Mucosa of stomach (tissue), 1 donor: ENCODE measurements at regions not wholly inside any gene's neighbourhood (a gene's known extent, or its start where the extent isn't known, plus 50 kb on each side); places are given as distances from the start of the nearest gene placed in this dataset.

ENCODE experiments used
- H3K27me3 ChIP-seq: one replicate; pipeline ENCODE4 v1.7.0; 2013; ENCODE audit warnings: mild to moderate bottlenecking, low read length; ENCODE audit not compliant: control insufficient read depth, insufficient read depth
- H3K36me3 ChIP-seq: one replicate; pipeline ENCODE4 v1.7.0; 2013; ENCODE audit warnings: low read length; ENCODE audit not compliant: control insufficient read depth, insufficient read depth
- H3K4me1 ChIP-seq: one replicate; pipeline ENCODE4 v1.7.0; 2013; ENCODE audit warnings: mild to moderate bottlenecking, low read length; ENCODE audit not compliant: control insufficient read depth, insufficient read depth
- H3K4me3 ChIP-seq: one replicate; pipeline ENCODE4 v1.7.0; 2013; ENCODE audit warnings: low read length
- H3K9ac ChIP-seq: one replicate; pipeline ENCODE4 v1.7.0; 2013; ENCODE audit warnings: mild to moderate bottlenecking, low read length, moderate library complexity
- H3K9me3 ChIP-seq: one replicate; pipeline ENCODE4 v1.7.0; 2013; ENCODE audit warnings: mild to moderate bottlenecking, low read length, moderate library complexity; ENCODE audit not compliant: control insufficient read depth
- donor health status: Pancreatic carcinoma.

GRCh38 chr21:28227881-28228635 is 764.6 kb downstream of the LTN1 start:
- no peaks in the 10 kb centered on the region for H3K36me3 ChIP-seq
- H3K27me3 ChIP-seq, result no peaks in the 10 kb centered on the region
- H3K4me3 ChIP-seq, result no peak overlapping the region
- no peaks in the 10 kb centered on the region for H3K9me3 ChIP-seq
- no peak overlapping the region for H3K9ac ChIP-seq
- H3K4me1 ChIP-seq, result peaks cover 9% of the 10 kb centered on the region

- H3K9ac ChIP-seq, result no peak overlapping the region
- H3K36me3 ChIP-seq, result no peaks in the 10 kb centered on the region
- peaks cover 9% of the 10 kb centered on the region for H3K4me1 ChIP-seq
- no peaks in the 10 kb centered on the region for H3K27me3 ChIP-seq
- H3K9me3 ChIP-seq, result no peaks in the 10 kb centered on the region
- no peak overlapping the region for H3K4me3 ChIP-seq
Observed at GRCh38 chr21:28226563-28226962, 766.1 kb downstream of the LTN1 start.

GRCh38 chr21:28224191-28224726 is 768.4 kb downstream of the LTN1 start:
- Histone ChIP-seq H3K4me1 (peaks cover 5% of the 10 kb centered on the region), H3K4me3 (no peak overlapping the region), H3K36me3 (no peaks in the 10 kb centered on the region), H3K27me3 (no peaks in the 10 kb centered on the region), H3K9me3 (no peaks in the 10 kb centered on the region), H3K9ac (no peak overlapping the region)

DNA sequence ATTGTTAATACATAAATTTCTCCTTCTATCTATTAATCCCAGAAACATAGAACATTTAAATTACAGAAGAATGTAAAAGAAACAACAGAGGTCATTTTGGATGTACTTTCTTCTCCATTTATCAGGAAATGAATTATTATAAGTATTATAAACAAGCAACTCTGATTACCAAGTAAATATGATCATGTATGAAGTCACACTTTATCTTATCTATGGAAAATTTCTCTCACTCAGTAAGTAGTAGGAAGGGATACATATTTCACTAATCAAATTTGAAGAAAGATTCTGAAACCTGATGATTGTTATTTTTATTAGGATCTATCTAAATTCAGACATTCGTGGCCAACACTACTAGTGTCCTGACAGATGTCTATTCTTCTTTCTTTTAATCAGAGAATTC is 770.7 kb downstream of the LTN1 start:
- Histone ChIP-seq H3K4me1 (no peaks in the 10 kb centered on the region), H3K27me3 (no peaks in the 10 kb centered on the region), H3K36me3 (no peaks in the 10 kb centered on the region), H3K9ac (no peak overlapping the region), H3K9me3 (no peaks in the 10 kb centered on the region), H3K4me3 (no peak overlapping the region)

- Histone ChIP-seq H3K36me3 (no peaks in the 10 kb centered on the region), H3K27me3 (no peaks in the 10 kb centered on the region), H3K9ac (no peak overlapping the region), H3K4me3 (no peak overlapping the region), H3K9me3 (no peaks in the 10 kb centered on the region), H3K4me1 (no peaks in the 10 kb centered on the region)
Observed at GRCh38 chr21:28220680-28221079, 772.0 kb downstream of the LTN1 start.

- no peaks in the 10 kb centered on the region for H3K9me3 ChIP-seq
- no peak overlapping the region for H3K9ac ChIP-seq
- no peaks in the 10 kb centered on the region for H3K4me1 ChIP-seq
- no peaks in the 10 kb centered on the region for H3K27me3 ChIP-seq
- no peaks in the 10 kb centered on the region for H3K36me3 ChIP-seq
- no peak overlapping the region for H3K4me3 ChIP-seq
Observed at GRCh38 chr21:28216976-28217523, 775.6 kb downstream of the LTN1 start.

DNA sequence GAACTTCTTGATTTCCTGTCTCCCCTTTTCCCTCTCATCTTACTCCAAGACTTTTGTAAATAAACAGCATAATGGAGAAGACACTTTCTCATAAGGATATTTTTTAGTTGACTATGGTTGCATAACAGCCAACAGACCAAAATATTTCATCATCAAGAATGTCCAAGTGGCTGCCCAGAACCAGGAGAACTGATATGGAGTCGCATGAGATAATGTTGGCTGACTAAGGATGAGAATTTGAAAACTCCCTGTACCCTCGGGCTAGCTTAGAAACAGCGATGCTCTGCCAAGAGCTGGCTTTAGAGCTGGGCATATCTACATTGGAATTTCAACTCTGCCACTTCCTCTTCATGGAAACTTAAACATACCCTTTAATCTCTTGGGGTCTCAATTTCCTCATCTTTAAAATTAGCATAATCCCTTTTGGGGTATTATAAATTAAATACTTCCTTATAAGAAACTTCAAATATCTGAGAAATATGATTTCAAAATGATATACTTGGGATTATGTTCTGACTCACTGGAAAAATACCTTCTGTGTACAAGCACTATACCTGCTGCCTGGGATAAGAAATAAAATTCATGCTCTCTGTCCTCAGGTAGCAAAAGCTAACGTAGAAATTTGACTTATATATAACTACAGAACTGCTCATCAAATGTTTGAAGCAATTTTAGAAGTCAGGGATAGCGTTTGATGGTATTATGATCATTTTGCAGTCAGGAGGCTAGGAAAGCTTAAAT is 777.3 kb downstream of the LTN1 start:
- H3K9me3 ChIP-seq, result no peaks in the 10 kb centered on the region
- H3K4me1 ChIP-seq, result no peaks in the 10 kb centered on the region
- H3K27me3 ChIP-seq, result no peaks in the 10 kb centered on the region
- no peak overlapping the region for H3K4me3 ChIP-seq
- H3K36me3 ChIP-seq, result no peaks in the 10 kb centered on the region
- H3K9ac ChIP-seq, result no peak overlapping the region

GRCh38 chr21:28214786-28215185 is 777.9 kb downstream of the LTN1 start:
- H3K4me3 ChIP-seq, result no peak overlapping the region
- no peaks in the 10 kb centered on the region for H3K4me1 ChIP-seq
- no peaks in the 10 kb centered on the region for H3K36me3 ChIP-seq
- no peak overlapping the region for H3K9ac ChIP-seq
- no peaks in the 10 kb centered on the region for H3K27me3 ChIP-seq
- no peaks in the 10 kb centered on the region for H3K9me3 ChIP-seq

DNA sequence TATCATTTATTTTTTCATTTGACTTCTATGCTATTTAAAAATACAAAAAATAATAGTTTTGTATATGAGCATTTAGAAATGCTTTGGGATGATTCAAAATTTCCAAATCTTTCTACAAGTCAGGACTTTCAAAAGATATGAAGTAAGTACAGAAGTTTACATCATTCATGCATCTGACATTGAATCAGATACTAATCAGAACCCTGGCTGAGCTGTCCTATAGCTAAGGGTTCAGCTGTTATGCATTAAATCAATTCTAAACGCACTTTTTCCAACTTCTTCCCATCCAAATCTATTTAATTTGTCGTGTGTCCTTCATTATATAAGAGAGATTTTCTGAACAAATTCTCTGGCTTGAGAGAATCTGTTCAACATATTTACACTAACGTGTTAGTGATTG is 779.4 kb downstream of the LTN1 start:
- no peaks in the 10 kb centered on the region for H3K36me3 ChIP-seq
- no peaks in the 10 kb centered on the region for H3K27me3 ChIP-seq
- H3K4me1 ChIP-seq, result no peaks in the 10 kb centered on the region
- H3K9ac ChIP-seq, result no peak overlapping the region
- H3K9me3 ChIP-seq, result no peaks in the 10 kb centered on the region
- no peak overlapping the region for H3K4me3 ChIP-seq

- H3K4me1 ChIP-seq, result no peaks in the 10 kb centered on the region
- H3K36me3 ChIP-seq, result no peaks in the 10 kb centered on the region
- no peaks in the 10 kb centered on the region for H3K27me3 ChIP-seq
- H3K4me3 ChIP-seq, result no peak overlapping the region
- no peak overlapping the region for H3K9ac ChIP-seq
- H3K9me3 ChIP-seq, result no peaks in the 10 kb centered on the region
Observed at GRCh38 chr21:28212061-28212460, 780.6 kb downstream of the LTN1 start.

- no peak overlapping the region for H3K4me3 ChIP-seq
- H3K4me1 ChIP-seq, result no peaks in the 10 kb centered on the region
- H3K9me3 ChIP-seq, result no peaks in the 10 kb centered on the region
- no peaks in the 10 kb centered on the region for H3K27me3 ChIP-seq
- no peak overlapping the region for H3K9ac ChIP-seq
- H3K36me3 ChIP-seq, result no peaks in the 10 kb centered on the region
Observed at GRCh38 chr21:28207436-28208173, 785.1 kb downstream of the LTN1 start.

DNA sequence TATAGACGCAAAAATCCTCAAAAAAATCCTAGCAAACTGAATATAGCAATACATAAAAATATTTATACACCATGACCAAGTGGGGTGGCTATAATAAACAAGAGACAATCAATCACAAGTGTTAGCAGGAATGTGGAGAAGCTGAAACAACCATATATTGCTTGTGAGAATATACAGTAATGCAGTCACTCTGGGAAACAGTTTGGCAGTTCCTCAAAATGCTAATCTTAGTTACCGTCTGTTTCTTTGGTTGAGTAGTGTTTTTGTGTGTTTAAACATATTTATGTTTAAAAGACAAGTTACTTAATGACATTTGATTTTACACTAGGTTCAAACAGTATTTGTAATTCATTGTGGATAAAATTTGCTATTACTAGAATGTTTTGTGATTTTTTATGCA is 792.0 kb downstream of the LTN1 start:
- H3K36me3 ChIP-seq, result no peaks in the 10 kb centered on the region
- no peak overlapping the region for H3K4me3 ChIP-seq
- H3K9me3 ChIP-seq, result no peaks in the 10 kb centered on the region
- no peak overlapping the region for H3K9ac ChIP-seq
- no peaks in the 10 kb centered on the region for H3K4me1 ChIP-seq
- no peaks in the 10 kb centered on the region for H3K27me3 ChIP-seq
